ENCODE measurements at regions not wholly inside any gene's neighbourhood (a gene's known extent, or its start where the extent isn't known, plus 50 kb on each side); places are given as distances from the start of the nearest gene placed in this dataset.

GRCh38 chr18:2111456-2111855, 459.8 kb downstream of the METTL4 start:
- no peaks in the 10 kb centered on the region for H3K36me3 ChIP-seq
- H3K27ac ChIP-seq: no peak overlapping the region
- no peaks in the 10 kb centered on the region for H3K27me3 ChIP-seq (ENCODE audit: insufficient read depth, low read depth, severe bottlenecking)
- DNase-seq: no peak
- H3K9me3 ChIP-seq (ENCODE audit: severe bottlenecking): no peaks in the 10 kb centered on the region
- H3K4me3 ChIP-seq (ENCODE audit: low read depth, low read length): no peak overlapping the region
- TF ChIP-seq CTCF (IDR thresholded peaks at IDR 0.05; ENCODE audit: low read depth, low read length): no peak

- DNase-seq: no peak
- Histone ChIP-seq H3K36me3 (no peaks in the 10 kb centered on the region), H3K27me3 (ENCODE audit: insufficient read depth, low read depth, severe bottlenecking) (no peaks in the 10 kb centered on the region), H3K9me3 (ENCODE audit: severe bottlenecking) (no peaks in the 10 kb centered on the region), H3K4me3 (ENCODE audit: low read depth, low read length) (no peak overlapping the region), H3K27ac (no peak overlapping the region)
- TF ChIP-seq CTCF (IDR thresholded peaks at IDR 0.05; ENCODE audit: low read depth, low read length): no peak
Measured at GRCh38 chr18:2112435-2113045, 458.8 kb downstream of the METTL4 start.

DNA sequence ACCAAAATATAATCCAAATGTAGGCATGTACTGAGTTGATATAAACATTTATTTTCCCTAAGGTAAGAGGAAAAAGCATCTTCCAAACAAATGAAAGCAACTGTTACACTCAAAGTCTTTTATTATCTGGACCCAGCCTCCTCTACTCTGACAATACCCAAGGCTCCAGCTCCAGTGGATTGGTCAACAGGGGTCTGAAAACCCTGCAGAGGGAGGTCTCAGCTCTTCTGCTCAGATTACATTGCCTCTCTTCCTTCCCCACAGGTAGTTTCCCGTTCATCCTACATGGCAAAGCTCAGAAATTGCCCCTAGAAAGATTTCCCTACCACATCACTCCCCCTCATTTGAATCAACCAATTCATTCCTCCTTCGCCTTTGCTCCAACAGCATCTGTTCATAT, 457.0 kb downstream of the METTL4 start:
- H3K9me3 ChIP-seq (ENCODE audit: severe bottlenecking): no peaks in the 10 kb centered on the region
- no peak overlapping the region for H3K27ac ChIP-seq
- no peaks in the 10 kb centered on the region for H3K36me3 ChIP-seq
- no peak overlapping the region for H3K4me3 ChIP-seq (ENCODE audit: low read depth, low read length)
- no peak for DNase-seq
- TF ChIP-seq CTCF (IDR thresholded peaks at IDR 0.05; ENCODE audit: low read depth, low read length): no peak
- H3K27me3 ChIP-seq (ENCODE audit: insufficient read depth, low read depth, severe bottlenecking): no peaks in the 10 kb centered on the region

DNA sequence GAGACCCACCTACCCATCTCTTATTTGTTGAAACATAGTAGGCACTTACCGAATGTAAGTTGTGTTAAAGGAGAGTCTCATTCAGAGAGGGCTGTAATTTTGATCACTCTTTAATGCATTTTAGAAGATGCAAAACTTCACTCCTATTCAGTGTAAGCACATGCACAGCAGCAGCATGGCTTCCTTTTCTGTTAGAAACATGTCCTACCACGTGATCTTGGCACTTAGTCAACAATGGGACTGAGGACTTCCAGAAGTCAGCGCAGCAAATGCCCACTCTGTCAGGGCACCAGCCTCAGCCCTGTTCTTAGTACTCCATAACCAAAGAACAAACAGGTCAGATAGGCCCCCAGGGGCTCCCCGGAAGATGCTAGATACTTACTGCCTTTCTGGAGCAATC, 456.5 kb downstream of the METTL4 start:
- no peaks in the 10 kb centered on the region for H3K9me3 ChIP-seq (ENCODE audit: severe bottlenecking)
- no peak overlapping the region for H3K4me3 ChIP-seq (ENCODE audit: low read depth, low read length)
- TF ChIP-seq CTCF (IDR thresholded peaks at IDR 0.05; ENCODE audit: low read depth, low read length): no peak
- no peaks in the 10 kb centered on the region for H3K36me3 ChIP-seq
- H3K27me3 ChIP-seq (ENCODE audit: insufficient read depth, low read depth, severe bottlenecking): no peaks in the 10 kb centered on the region
- no peak for DNase-seq
- no peak overlapping the region for H3K27ac ChIP-seq

GRCh38 chr18:2121224-2121623, 450.1 kb downstream of the METTL4 start:
- H3K27ac ChIP-seq: no peak overlapping the region
- no peaks in the 10 kb centered on the region for H3K9me3 ChIP-seq (ENCODE audit: severe bottlenecking)
- H3K4me3 ChIP-seq (ENCODE audit: low read depth, low read length): no peak overlapping the region
- H3K36me3 ChIP-seq: no peaks in the 10 kb centered on the region
- no peak for TF ChIP-seq CTCF (IDR thresholded peaks at IDR 0.05; ENCODE audit: low read depth, low read length)
- no peaks in the 10 kb centered on the region for H3K27me3 ChIP-seq (ENCODE audit: insufficient read depth, low read depth, severe bottlenecking)
- no peak for DNase-seq

DNA sequence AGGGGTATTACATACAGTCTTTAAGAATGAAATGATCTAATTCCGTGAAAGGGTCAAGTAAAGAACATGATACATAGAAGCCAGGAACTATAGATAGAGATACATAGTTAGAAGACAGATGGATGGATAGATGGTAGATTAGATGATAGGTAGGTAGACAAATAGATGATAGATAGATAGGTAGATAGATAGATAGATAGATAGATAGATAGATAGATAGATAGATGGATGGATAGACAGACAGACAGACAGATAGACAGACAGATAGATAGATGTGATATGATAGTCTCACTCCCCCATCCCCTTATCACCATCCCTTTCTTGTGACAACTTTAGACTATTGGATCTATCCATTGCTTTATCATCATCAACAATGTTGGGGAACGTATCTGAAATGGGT, 448.2 kb downstream of the METTL4 start:
- Histone ChIP-seq H3K4me3 (ENCODE audit: low read depth, low read length) (no peak overlapping the region), H3K9me3 (ENCODE audit: severe bottlenecking) (no peaks in the 10 kb centered on the region), H3K36me3 (no peaks in the 10 kb centered on the region), H3K27me3 (ENCODE audit: insufficient read depth, low read depth, severe bottlenecking) (no peaks in the 10 kb centered on the region), H3K27ac (no peak overlapping the region)
- no peak for DNase-seq
- no peak for TF ChIP-seq CTCF (IDR thresholded peaks at IDR 0.05; ENCODE audit: low read depth, low read length)
